ENCODE measurements at regions not wholly inside any gene's neighbourhood (a gene's known extent, or its start where the extent isn't known, plus 50 kb on each side); places are given as distances from the start of the nearest gene placed in this dataset.

DNA sequence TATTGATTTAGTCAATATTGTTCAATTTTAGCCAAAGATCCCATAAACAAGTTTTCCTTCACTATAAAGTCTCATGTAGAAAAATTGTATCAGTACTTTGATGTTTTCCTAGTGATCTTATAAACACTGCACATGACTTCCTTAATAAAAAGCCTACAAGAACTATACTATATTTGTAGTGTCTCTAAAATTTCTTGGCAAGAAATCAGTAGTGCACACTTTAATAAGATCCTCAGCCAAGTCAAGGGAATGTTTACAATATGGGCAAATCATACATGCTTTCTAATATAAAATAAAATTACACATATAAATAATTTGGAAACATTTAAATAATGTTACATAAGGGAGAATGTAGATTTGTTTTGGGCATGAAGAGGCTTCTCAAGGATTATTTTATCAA, 203.0 kb upstream of the CCDC179 start:
- H3K27me3 ChIP-seq (ENCODE audit: control insufficient read depth, insufficient read depth, low read length) = no peaks in the 10 kb centered on the region
- no peak overlapping the region for H3K9ac ChIP-seq (ENCODE audit: low read length)
- H3K4me3 ChIP-seq (ENCODE audit: low read length) = no peak overlapping the region
- H3K36me3 ChIP-seq (ENCODE audit: control insufficient read depth, insufficient read depth, low read length) = no peaks in the 10 kb centered on the region
- no peaks in the 10 kb centered on the region for H3K4me1 ChIP-seq (ENCODE audit: control insufficient read depth, insufficient read depth, low read length)
- no peaks in the 10 kb centered on the region for H3K9me3 ChIP-seq (ENCODE audit: control insufficient read depth, low read length)

DNA sequence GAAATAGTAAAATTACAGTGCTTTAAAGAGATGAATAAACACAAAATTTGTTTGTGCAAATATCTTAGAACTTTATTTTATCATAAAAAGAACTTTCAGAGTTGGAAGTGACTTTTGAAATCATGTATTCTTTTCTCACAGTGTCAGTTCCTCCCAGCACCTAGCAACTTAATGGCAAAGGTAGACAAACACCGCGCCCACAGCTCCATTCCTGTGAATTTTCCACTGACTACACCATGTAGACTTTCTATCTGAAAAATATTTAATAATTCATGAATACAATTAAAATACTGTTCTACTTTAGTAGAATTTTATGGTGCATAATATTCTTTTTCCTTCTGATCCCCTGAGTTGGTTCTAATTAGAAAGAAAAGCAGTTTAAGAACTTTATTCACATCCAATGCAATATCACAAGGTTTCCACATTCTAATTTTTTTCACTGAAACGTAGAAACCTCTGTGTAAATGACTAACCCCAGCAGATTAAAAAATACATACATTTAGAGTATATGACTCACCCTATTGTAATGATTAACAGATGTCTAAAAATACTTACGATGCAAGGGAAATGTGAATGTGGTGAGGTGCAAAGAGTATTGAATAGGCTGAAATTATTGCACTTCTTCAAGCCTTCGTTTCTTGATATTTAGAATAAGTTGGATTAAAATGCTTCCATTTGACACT, 218.2 kb upstream of the CCDC179 start:
- Histone ChIP-seq H3K27me3 (ENCODE audit: control insufficient read depth, insufficient read depth, low read length) (no peaks in the 10 kb centered on the region), H3K9me3 (ENCODE audit: control insufficient read depth, low read length) (no peaks in the 10 kb centered on the region), H3K4me1 (ENCODE audit: control insufficient read depth, insufficient read depth, low read length) (no peaks in the 10 kb centered on the region)

DNA sequence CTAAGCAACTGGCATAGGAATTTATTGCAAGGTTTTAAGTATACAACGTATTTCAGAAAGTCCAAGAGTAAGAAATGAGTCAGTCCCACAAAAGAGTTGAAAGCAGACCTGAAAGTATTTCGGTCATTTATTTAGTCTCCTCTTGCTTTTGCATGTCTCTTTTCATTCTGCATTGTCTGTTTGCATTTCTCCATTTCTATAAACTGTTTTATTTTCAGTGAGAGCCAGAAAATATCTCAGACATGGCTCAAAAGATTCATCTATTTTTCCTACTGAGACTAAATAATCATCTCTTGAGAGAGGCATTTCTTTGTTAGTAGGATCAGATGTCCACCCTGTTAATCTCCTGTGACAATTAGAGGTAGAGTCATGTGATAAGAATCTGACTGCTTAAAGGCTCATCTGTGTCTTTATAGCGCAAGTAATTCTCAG, 219.1 kb upstream of the CCDC179 start:
- Histone ChIP-seq H3K9me3 (ENCODE audit: control insufficient read depth, low read length) (no peaks in the 10 kb centered on the region), H3K36me3 (ENCODE audit: control insufficient read depth, insufficient read depth, low read length) (no peaks in the 10 kb centered on the region), H3K4me3 (ENCODE audit: low read length) (no peak overlapping the region), H3K4me1 (ENCODE audit: control insufficient read depth, insufficient read depth, low read length) (no peaks in the 10 kb centered on the region), H3K9ac (ENCODE audit: low read length) (no peak overlapping the region), H3K27me3 (ENCODE audit: control insufficient read depth, insufficient read depth, low read length) (no peaks in the 10 kb centered on the region)

More for the DNA sequence above, 218.2 kb upstream of the CCDC179 start:
- no peak overlapping the region for H3K9ac ChIP-seq (ENCODE audit: low read length)
- H3K4me3 ChIP-seq (ENCODE audit: low read length) = no peak overlapping the region
- no peaks in the 10 kb centered on the region for H3K36me3 ChIP-seq (ENCODE audit: control insufficient read depth, insufficient read depth, low read length)

DNA sequence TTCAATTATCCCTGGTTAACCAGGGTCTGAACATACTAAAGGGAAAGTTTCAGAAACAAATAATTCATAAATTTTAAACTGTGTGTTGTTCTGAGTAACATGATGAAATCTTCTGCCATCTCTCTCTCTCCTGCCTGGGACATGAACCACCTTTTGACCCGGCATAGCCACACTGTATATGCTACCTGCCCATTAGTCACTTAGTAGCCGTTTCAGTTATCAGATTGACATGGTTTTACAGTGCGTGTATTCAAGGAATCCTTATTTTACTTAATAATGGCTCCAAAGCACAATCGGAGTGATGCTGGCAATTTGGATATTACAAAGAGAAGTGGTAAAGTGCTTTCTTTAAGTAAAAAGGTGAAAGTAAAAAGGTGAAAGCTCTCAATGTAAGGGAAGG, 227.1 kb upstream of the CCDC179 start:
- no peaks in the 10 kb centered on the region for H3K27me3 ChIP-seq (ENCODE audit: control insufficient read depth, insufficient read depth, low read length)
- no peak overlapping the region for H3K9ac ChIP-seq (ENCODE audit: low read length)
- no peaks in the 10 kb centered on the region for H3K9me3 ChIP-seq (ENCODE audit: control insufficient read depth, low read length)
- no peaks in the 10 kb centered on the region for H3K4me1 ChIP-seq (ENCODE audit: control insufficient read depth, insufficient read depth, low read length)
- H3K36me3 ChIP-seq (ENCODE audit: control insufficient read depth, insufficient read depth, low read length) = no peaks in the 10 kb centered on the region
- no peak overlapping the region for H3K4me3 ChIP-seq (ENCODE audit: low read length)

DNA sequence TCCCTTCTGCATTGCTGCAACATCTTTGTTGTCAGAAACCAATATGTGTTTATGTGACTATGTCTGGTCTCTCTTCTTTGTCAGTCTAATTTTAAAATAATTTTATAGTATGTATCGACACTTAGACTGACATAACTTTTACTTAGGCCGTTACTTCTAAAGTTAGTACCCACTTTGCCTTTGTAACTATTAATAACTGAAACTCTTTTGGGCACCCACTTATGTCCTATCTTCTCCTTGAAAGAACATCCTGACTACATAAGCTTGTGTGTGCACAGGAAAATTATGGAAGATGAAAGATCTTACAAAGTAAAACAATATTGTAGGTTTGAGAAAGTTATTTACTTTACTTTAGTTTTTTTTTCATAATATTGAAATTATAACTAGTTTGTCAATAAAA, 230.4 kb upstream of the CCDC179 start:
- Histone ChIP-seq H3K27me3 (ENCODE audit: control insufficient read depth, insufficient read depth, low read length) (no peaks in the 10 kb centered on the region), H3K4me1 (ENCODE audit: control insufficient read depth, insufficient read depth, low read length) (no peaks in the 10 kb centered on the region), H3K4me3 (ENCODE audit: low read length) (no peak overlapping the region), H3K9ac (ENCODE audit: low read length) (no peak overlapping the region), H3K9me3 (ENCODE audit: control insufficient read depth, low read length) (no peaks in the 10 kb centered on the region), H3K36me3 (ENCODE audit: control insufficient read depth, insufficient read depth, low read length) (no peaks in the 10 kb centered on the region)

DNA sequence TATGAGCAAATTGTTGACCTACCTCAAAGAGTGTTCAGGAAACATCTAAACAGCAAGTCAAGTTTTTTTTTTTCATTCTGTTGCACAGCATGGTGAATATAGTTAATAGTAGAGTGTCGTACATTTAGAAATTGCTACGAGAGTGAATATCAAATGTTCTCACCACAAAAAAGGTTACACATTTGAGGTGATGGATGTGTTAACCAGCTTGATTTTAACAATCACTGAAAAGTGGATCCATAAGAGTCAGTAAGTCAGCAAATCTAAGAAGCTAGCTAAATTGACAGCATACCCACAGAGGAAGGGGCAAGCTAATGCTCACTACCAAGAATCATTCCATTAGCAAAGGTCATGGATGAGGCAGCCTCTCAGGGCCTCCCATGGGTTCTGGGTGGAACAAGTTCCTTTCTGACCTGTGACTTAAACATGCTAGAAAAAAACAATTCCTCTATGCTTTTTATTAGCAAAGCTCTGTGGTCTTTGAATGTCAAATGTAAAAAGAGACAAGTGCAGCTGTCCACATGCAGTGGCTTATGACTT, 235.4 kb upstream of the CCDC179 start:
- Histone ChIP-seq H3K36me3 (ENCODE audit: control insufficient read depth, insufficient read depth, low read length) (no peaks in the 10 kb centered on the region), H3K27me3 (ENCODE audit: control insufficient read depth, insufficient read depth, low read length) (no peaks in the 10 kb centered on the region), H3K4me3 (ENCODE audit: low read length) (no peak overlapping the region), H3K4me1 (ENCODE audit: control insufficient read depth, insufficient read depth, low read length) (no peaks in the 10 kb centered on the region), H3K9me3 (ENCODE audit: control insufficient read depth, low read length) (no peaks in the 10 kb centered on the region), H3K9ac (ENCODE audit: low read length) (no peak overlapping the region)

DNA sequence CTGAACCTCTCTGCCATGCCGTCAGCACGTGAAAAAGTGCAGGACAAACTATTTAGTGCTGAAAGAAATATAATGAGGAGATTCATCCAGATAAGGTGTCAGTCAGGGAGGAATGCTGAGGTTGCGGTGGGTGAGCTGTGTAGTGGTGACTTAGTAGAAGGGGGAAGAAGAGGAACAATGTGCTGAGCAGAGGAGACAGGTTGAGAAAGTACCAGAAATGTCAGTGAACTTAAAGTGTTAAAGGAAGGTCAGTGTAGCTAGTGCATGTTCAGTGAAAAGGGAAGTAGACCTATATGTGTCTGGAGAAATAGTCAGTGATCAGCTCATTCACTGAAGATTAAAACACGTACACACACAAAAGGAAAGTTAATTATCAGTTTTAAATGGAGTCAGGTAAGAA, 237.6 kb upstream of the CCDC179 start:
- Histone ChIP-seq H3K4me3 (ENCODE audit: low read length) (no peak overlapping the region), H3K4me1 (ENCODE audit: control insufficient read depth, insufficient read depth, low read length) (no peaks in the 10 kb centered on the region), H3K9ac (ENCODE audit: low read length) (no peak overlapping the region), H3K27me3 (ENCODE audit: control insufficient read depth, insufficient read depth, low read length) (no peaks in the 10 kb centered on the region), H3K36me3 (ENCODE audit: control insufficient read depth, insufficient read depth, low read length) (no peaks in the 10 kb centered on the region), H3K9me3 (ENCODE audit: control insufficient read depth, low read length) (no peaks in the 10 kb centered on the region)

DNA sequence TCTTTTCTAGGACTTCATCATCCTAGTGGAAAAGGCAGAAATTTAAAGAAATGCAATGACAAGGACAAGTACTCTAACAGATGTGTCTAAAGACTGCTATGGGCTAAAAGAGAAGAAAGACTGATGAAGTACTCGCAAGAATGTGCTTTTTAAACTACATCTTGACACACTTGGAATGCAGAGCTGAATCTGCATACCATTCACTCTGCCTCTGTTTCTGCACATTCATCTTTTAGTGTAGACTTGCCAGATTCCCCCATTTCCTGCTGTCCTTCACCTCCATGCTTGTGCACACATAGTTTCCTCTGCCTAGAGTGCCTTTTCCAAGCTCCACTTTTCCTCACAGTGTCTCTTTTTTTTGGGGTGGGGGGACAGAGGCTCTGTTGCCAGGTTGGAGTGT, 239.0 kb upstream of the CCDC179 start:
- no peaks in the 10 kb centered on the region for H3K36me3 ChIP-seq (ENCODE audit: control insufficient read depth, insufficient read depth, low read length)
- no peak overlapping the region for H3K9ac ChIP-seq (ENCODE audit: low read length)
- H3K9me3 ChIP-seq (ENCODE audit: control insufficient read depth, low read length) = no peaks in the 10 kb centered on the region
- no peak overlapping the region for H3K4me3 ChIP-seq (ENCODE audit: low read length)
- no peaks in the 10 kb centered on the region for H3K4me1 ChIP-seq (ENCODE audit: control insufficient read depth, insufficient read depth, low read length)
- no peaks in the 10 kb centered on the region for H3K27me3 ChIP-seq (ENCODE audit: control insufficient read depth, insufficient read depth, low read length)

DNA sequence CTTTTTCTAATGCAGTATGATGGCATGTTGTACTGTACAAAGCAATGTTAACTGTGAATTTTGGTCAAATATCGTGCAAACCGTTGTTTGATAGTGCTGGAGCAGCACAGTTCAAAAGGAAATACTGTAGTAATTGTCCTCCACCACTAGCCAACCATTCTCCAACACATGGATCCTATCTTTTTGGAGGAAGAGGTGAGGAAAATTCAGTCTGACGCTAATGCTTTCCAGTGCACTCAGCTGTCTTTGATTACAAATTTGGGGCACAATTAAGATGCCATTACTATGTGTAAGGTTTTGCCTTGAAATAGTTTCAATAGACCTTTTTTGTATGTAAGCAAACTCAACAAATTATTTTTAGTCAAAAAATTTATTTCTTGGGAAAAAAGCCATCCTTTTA, 240.5 kb upstream of the CCDC179 start:
- Histone ChIP-seq H3K9me3 (ENCODE audit: control insufficient read depth, low read length) (no peaks in the 10 kb centered on the region), H3K9ac (ENCODE audit: low read length) (no peak overlapping the region), H3K4me1 (ENCODE audit: control insufficient read depth, insufficient read depth, low read length) (no peaks in the 10 kb centered on the region), H3K4me3 (ENCODE audit: low read length) (no peak overlapping the region), H3K27me3 (ENCODE audit: control insufficient read depth, insufficient read depth, low read length) (no peaks in the 10 kb centered on the region), H3K36me3 (ENCODE audit: control insufficient read depth, insufficient read depth, low read length) (no peaks in the 10 kb centered on the region)

DNA sequence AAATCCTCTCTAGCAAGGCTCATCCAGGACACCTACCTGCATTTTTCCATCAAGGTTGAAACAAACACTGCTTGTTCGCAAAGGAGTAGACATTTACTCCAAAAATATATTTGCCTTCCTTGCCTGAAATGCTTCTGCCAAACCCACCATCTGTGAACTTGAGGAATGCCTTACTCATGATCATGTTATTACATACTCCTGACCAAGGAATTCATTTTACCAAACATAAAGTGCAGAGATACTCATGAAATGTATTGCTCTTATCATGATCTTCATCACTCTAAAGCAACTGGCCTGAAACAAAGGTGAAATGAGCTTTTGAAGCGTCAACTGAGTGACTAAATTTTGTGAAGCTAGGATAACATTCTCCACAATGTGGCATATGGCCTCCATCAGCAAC, 243.1 kb upstream of the CCDC179 start:
- Histone ChIP-seq H3K27me3 (ENCODE audit: control insufficient read depth, insufficient read depth, low read length) (no peaks in the 10 kb centered on the region), H3K9ac (ENCODE audit: low read length) (no peak overlapping the region), H3K9me3 (ENCODE audit: control insufficient read depth, low read length) (no peaks in the 10 kb centered on the region), H3K4me1 (ENCODE audit: control insufficient read depth, insufficient read depth, low read length) (no peaks in the 10 kb centered on the region), H3K36me3 (ENCODE audit: control insufficient read depth, insufficient read depth, low read length) (no peaks in the 10 kb centered on the region), H3K4me3 (ENCODE audit: low read length) (no peak overlapping the region)

DNA sequence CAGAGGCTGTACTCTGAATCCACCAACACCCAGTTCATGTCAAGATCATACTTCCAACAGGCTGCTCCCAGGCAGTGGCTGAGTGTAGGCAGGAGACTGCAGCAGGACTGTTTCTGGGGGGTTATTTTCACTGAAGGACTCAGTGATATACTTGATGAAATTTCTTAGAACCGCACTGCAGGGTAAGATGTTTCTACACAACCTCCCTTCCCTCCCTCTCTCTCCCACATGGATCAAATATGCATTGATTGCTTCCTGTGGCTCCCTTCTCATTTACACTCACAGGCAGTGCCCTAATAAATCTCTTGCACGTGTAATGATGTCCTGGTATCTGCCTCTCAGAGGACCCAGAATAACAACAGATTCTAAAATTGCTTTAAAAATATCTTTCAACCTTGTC, 251.3 kb upstream of the CCDC179 start:
- Histone ChIP-seq H3K27me3 (ENCODE audit: control insufficient read depth, insufficient read depth, low read length) (no peaks in the 10 kb centered on the region), H3K4me1 (ENCODE audit: control insufficient read depth, insufficient read depth, low read length) (peaks cover 14% of the 10 kb centered on the region), H3K36me3 (ENCODE audit: control insufficient read depth, insufficient read depth, low read length) (no peaks in the 10 kb centered on the region), H3K9ac (ENCODE audit: low read length) (no peak overlapping the region), H3K9me3 (ENCODE audit: control insufficient read depth, low read length) (no peaks in the 10 kb centered on the region), H3K4me3 (ENCODE audit: low read length) (no peak overlapping the region)

DNA sequence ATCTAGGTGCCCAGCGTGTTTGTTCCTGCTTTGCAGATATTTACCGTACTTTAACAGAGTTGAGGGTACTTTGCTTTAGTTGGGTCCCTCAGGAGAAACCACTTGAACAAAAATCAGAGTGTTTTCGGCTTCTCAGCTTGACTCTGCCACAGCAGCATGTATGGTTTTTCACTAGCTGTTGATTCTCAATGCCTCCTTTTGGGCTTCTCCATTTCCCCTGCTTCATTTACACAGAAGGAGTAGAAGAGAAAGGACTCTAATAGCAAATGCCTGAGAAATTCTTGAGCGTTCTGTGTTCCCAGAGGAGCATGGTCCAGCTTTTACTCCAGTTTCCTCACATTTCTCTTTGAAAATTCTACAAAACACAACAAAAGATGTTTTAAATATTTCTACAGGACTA, 252.1 kb upstream of the CCDC179 start:
- Histone ChIP-seq H3K4me1 (ENCODE audit: control insufficient read depth, insufficient read depth, low read length) (peaks cover 14% of the 10 kb centered on the region), H3K9me3 (ENCODE audit: control insufficient read depth, low read length) (no peaks in the 10 kb centered on the region), H3K9ac (ENCODE audit: low read length) (no peak overlapping the region), H3K36me3 (ENCODE audit: control insufficient read depth, insufficient read depth, low read length) (no peaks in the 10 kb centered on the region), H3K4me3 (ENCODE audit: low read length) (no peak overlapping the region), H3K27me3 (ENCODE audit: control insufficient read depth, insufficient read depth, low read length) (no peaks in the 10 kb centered on the region)

Data from mucosa of stomach (tissue), 1 donor.